Astrocyte (in vitro differentiated cells and primary cell): ENCODE measurements at regions not wholly inside any gene's neighbourhood (a gene's known extent, or its start where the extent isn't known, plus 50 kb on each side); places are given as distances from the start of the nearest gene placed in this dataset.

Experiments used
- DNase-seq: peaks from one replicate; pipeline ENCODE4 v3.0.0-alpha.2; 2010; ENCODE audit warnings: low read depth
- FAIRE-seq: peaks from 2 replicates; lab custom pipeline; 2011; peaks lifted over from hg19 to GRCh38; lab: Jason Lieb, UNC
- H2AFZ ChIP-seq: 2 replicates; pipeline ENCODE4 v1.6.0; 2012; ENCODE audit warnings: low read depth, low read length, inconsistent platforms
- H3K27ac ChIP-seq: 2 replicates; pipeline ENCODE4 v1.5.1; 2011; ENCODE audit warnings: low read depth, low read length, inconsistent platforms
- H3K27me3 ChIP-seq: 2 replicates; pipeline ENCODE4 v1.6.0; 2011; ENCODE audit warnings: low read length, inconsistent platforms; ENCODE audit not compliant: insufficient read depth
- H3K36me3 ChIP-seq: 2 replicates; pipeline ENCODE4 v1.5.1; 2011; ENCODE audit warnings: low read length, inconsistent platforms; ENCODE audit not compliant: insufficient read depth
- H3K4me1 ChIP-seq: 2 replicates; pipeline ENCODE4 v1.5.1; 2011; ENCODE audit warnings: low read length, inconsistent platforms; ENCODE audit not compliant: insufficient read depth
- H3K4me2 ChIP-seq: 2 replicates; pipeline ENCODE4 v1.6.0; 2012; ENCODE audit warnings: low read length, inconsistent platforms
- H3K4me3 ChIP-seq: 2 replicates; pipeline ENCODE4 v1.5.1; 2011; ENCODE audit warnings: low read depth, mild to moderate bottlenecking, low read length, inconsistent platforms; ENCODE audit not compliant: insufficient read depth
- H3K79me2 ChIP-seq: 2 replicates; pipeline ENCODE4 v1.6.0; 2012; ENCODE audit warnings: mild to moderate bottlenecking, low read length, inconsistent platforms; ENCODE audit not compliant: insufficient read depth
- H3K9ac ChIP-seq: 2 replicates; pipeline ENCODE4 v1.6.0; 2012; ENCODE audit warnings: mild to moderate bottlenecking, low read length, inconsistent platforms
- H3K9me3 ChIP-seq: 2 replicates; pipeline ENCODE4 v1.5.1; 2012; ENCODE audit warnings: low read depth, mild to moderate bottlenecking, low read length, inconsistent platforms; ENCODE audit not compliant: insufficient read depth
- H4K20me1 ChIP-seq: 2 replicates; pipeline ENCODE4 v1.6.0; 2012; ENCODE audit warnings: low read length, inconsistent platforms; ENCODE audit not compliant: insufficient read depth
- H3K27ac Mint-ChIP-seq: one replicate; pipeline ENCODE4 v1.8.0; 2021; ENCODE audit warnings: mild to moderate bottlenecking, mixed read lengths; ENCODE audit not compliant: unreplicated experiment
- H3K27me3 Mint-ChIP-seq: one replicate; pipeline ENCODE4 v1.8.0; 2021; ENCODE audit warnings: low read depth, mixed read lengths; ENCODE audit not compliant: unreplicated experiment
- H3K36me3 Mint-ChIP-seq: one replicate; pipeline ENCODE4 v1.8.0; 2021; ENCODE audit warnings: low read depth, mixed read lengths; ENCODE audit not compliant: unreplicated experiment
- H3K4me1 Mint-ChIP-seq: one replicate; pipeline ENCODE4 v1.8.0; 2021; ENCODE audit warnings: low read depth, mixed read lengths; ENCODE audit not compliant: unreplicated experiment
- H3K4me3 Mint-ChIP-seq: one replicate; pipeline ENCODE4 v1.8.0; 2021; ENCODE audit warnings: mild to moderate bottlenecking, moderate library complexity, mixed read lengths; ENCODE audit not compliant: unreplicated experiment
- H3K9me3 Mint-ChIP-seq: one replicate; pipeline ENCODE4 v1.8.0; 2021; ENCODE audit warnings: mild to moderate bottlenecking, mixed read lengths; ENCODE audit not compliant: unreplicated experiment
- CTCF ChIP-seq: IDR thresholded peaks from 2 replicates; pipeline ENCODE4 v1.5.1; 2011; ENCODE audit warnings: low read depth, mild to moderate bottlenecking, inconsistent platforms, low read length, moderate library complexity; ENCODE audit not compliant: insufficient read depth
- EZH2 ChIP-seq: IDR thresholded peaks from 2 replicates; pipeline ENCODE4 v1.6.1; 2012; ENCODE audit warnings: mild to moderate bottlenecking, low read length, inconsistent platforms; ENCODE audit not compliant: insufficient read depth

GRCh38 chr3:68033867-68034266, 379.5 kb upstream of the SUCLG2 start:
- Histone ChIP-seq H3K9me3 (no peaks in the 10 kb centered on the region), H3K4me3 (no peak overlapping the region), H3K79me2 (no peaks in the 10 kb centered on the region), H3K36me3 (no peaks in the 10 kb centered on the region), H3K9ac (no peak overlapping the region), H2AFZ (no peak overlapping the region), H3K4me1 (no peaks in the 10 kb centered on the region), H3K27me3 (no peaks in the 10 kb centered on the region), H3K27ac (no peak overlapping the region), H4K20me1 (no peaks in the 10 kb centered on the region), H3K4me2 (no peak overlapping the region)
- no peak for TF ChIP-seq EZH2
- TF ChIP-seq CTCF = no peak
- no peak for FAIRE-seq
- DNase-seq = no peak
- Mint-ChIP-seq H3K4me1 (no peaks in the 10 kb centered on the region), H3K36me3 (no peaks in the 10 kb centered on the region), H3K9me3 (no peaks in the 10 kb centered on the region), H3K27me3 (no peaks in the 10 kb centered on the region), H3K4me3 (no peak overlapping the region), H3K27ac (no peak overlapping the region)

- Mint-ChIP-seq H3K27me3 (no peaks in the 10 kb centered on the region), H3K36me3 (no peaks in the 10 kb centered on the region), H3K4me1 (no peaks in the 10 kb centered on the region), H3K4me3 (no peak overlapping the region), H3K27ac (no peak overlapping the region), H3K9me3 (no peaks in the 10 kb centered on the region)
- no peak overlapping the region for H3K4me2 ChIP-seq
- H3K27ac ChIP-seq = no peak overlapping the region
- no peaks in the 10 kb centered on the region for H3K4me1 ChIP-seq
- no peak for DNase-seq
- H2AFZ ChIP-seq = no peak overlapping the region
- no peak overlapping the region for H3K9ac ChIP-seq
- H3K4me3 ChIP-seq = no peak overlapping the region
- no peaks in the 10 kb centered on the region for H3K9me3 ChIP-seq
- H4K20me1 ChIP-seq = no peaks in the 10 kb centered on the region
- H3K27me3 ChIP-seq = no peaks in the 10 kb centered on the region
- no peak for FAIRE-seq
- TF ChIP-seq CTCF (no peak), EZH2 (no peak)
- H3K36me3 ChIP-seq = no peaks in the 10 kb centered on the region
- no peaks in the 10 kb centered on the region for H3K79me2 ChIP-seq
Observed at GRCh38 chr3:68032209-68032608, 377.8 kb upstream of the SUCLG2 start.

DNA sequence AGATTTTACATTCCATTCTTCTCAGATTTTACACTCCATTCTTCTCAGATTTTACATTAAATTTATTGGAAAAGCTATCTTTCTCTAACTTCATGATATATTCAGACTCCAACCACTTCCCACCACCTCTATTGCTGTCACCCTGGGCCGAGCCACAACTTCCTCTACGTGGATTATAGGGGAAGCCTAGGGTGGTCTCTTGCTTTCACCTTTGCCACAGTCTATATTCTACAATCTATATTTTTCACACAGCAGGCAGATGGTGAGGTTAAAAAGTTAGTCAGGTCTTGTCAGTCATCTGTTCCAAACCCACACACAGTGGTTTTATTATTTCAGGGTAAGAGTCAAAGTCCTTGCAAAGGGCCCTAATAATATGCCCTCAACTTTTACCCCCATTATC, 370.8 kb upstream of the SUCLG2 start:
- Histone ChIP-seq H4K20me1 (no peaks in the 10 kb centered on the region), H3K4me3 (no peak overlapping the region), H3K27ac (no peak overlapping the region), H2AFZ (no peak overlapping the region), H3K4me2 (no peak overlapping the region), H3K9me3 (no peaks in the 10 kb centered on the region), H3K36me3 (no peaks in the 10 kb centered on the region), H3K9ac (no peak overlapping the region), H3K79me2 (no peaks in the 10 kb centered on the region), H3K27me3 (no peaks in the 10 kb centered on the region), H3K4me1 (no peaks in the 10 kb centered on the region)
- Mint-ChIP-seq H3K4me3 (no peak overlapping the region), H3K36me3 (no peaks in the 10 kb centered on the region), H3K27ac (no peak overlapping the region), H3K4me1 (no peaks in the 10 kb centered on the region), H3K9me3 (no peaks in the 10 kb centered on the region), H3K27me3 (no peaks in the 10 kb centered on the region)
- TF ChIP-seq EZH2 = no peak
- TF ChIP-seq CTCF = no peak
- DNase-seq = no peak
- FAIRE-seq = no peak
